Esophagus squamous epithelium (tissue), 4 donors: ENCODE measurements at regions not wholly inside any gene's neighbourhood (a gene's known extent, or its start where the extent isn't known, plus 50 kb on each side); places are given as distances from the start of the nearest gene placed in this dataset.

Experiments used
- CTCF ChIP-seq, 6 experiments: fragments of 450-650 bp in 4 of 6; fragments of 200-600 bp in 2 of 6; sonication (generic) in 2 of 6; IDR thresholded peaks; one replicate each; pipeline ENCODE4 v1.5.1; 2016 to 2019; ENCODE audit warnings: antibody characterized with exemption in 6 of 6, mild to moderate bottlenecking in 4 of 6, moderate library complexity in 4 of 6
- POLR2A ChIP-seq, 4 donors: fragments of 450-650 bp; IDR thresholded peaks; one replicate each; pipeline ENCODE4 v1.6.1; 2017; ENCODE audit warnings: antibody characterized with exemption in 4 of 4, mild to moderate bottlenecking in 4 of 4, moderate library complexity in 3 of 4

- TF ChIP-seq POLR2A (IDR thresholded peaks at IDR 0.05) (no peak), CTCF (IDR thresholded peaks at IDR 0.05) (no peak)
These were observed 486.9 kb upstream of the RAB6C start for GRCh38 chr2:129492548-129492947.
